Smooth muscle cell (in vitro differentiated cells): ENCODE measurements at regions not wholly inside any gene's neighbourhood (a gene's known extent, or its start where the extent isn't known, plus 50 kb on each side); places are given as distances from the start of the nearest gene placed in this dataset.

Experiments used
- DNase-seq: peaks from one replicate; lab custom pipeline; 2025; ENCODE audit not compliant: unreplicated experiment; lab: John Stamatoyannopoulos, UW
- H2AFZ ChIP-seq: fragments of 200-600 bp; sonication (generic); 2 replicates; pipeline ENCODE4 v1.6.0; 2016; ENCODE audit warnings: antibody characterized with exemption, low read depth, mild to moderate bottlenecking
- H3F3A ChIP-seq: fragments of 200-600 bp; sonication (generic); 2 replicates; pipeline ENCODE4 v1.6.0; 2017; ENCODE audit warnings: antibody characterized with exemption, low read depth
- H3K27ac ChIP-seq: fragments of 200-600 bp; sonication (generic); 2 replicates; pipeline ENCODE4 v1.5.1; 2016; ENCODE audit warnings: low read depth, mild to moderate bottlenecking
- H3K27me3 ChIP-seq: fragments of 200-600 bp; sonication (generic); 2 replicates; pipeline ENCODE4 v1.6.1; 2016; ENCODE audit warnings: low read depth, mild to moderate bottlenecking
- H3K36me3 ChIP-seq: fragments of 200-600 bp; sonication (generic); 2 replicates; pipeline ENCODE4 v1.5.1; 2016; ENCODE audit warnings: low read depth
- H3K4me1 ChIP-seq: fragments of 200-600 bp; sonication (generic); 2 replicates; pipeline ENCODE4 v1.5.1; 2016; ENCODE audit warnings: low read depth
- H3K4me2 ChIP-seq: fragments of 200-600 bp; sonication (generic); 2 replicates; pipeline ENCODE4 v1.6.0; 2016; ENCODE audit warnings: mild to moderate bottlenecking
- H3K4me3 ChIP-seq: fragments of 200-600 bp; sonication (generic); 2 replicates; pipeline ENCODE4 v1.5.1; 2016; ENCODE audit warnings: mild to moderate bottlenecking
- H3K79me2 ChIP-seq: fragments of 200-600 bp; sonication (generic); 2 replicates; pipeline ENCODE4 v1.6.0; 2016; ENCODE audit warnings: low read depth, mild to moderate bottlenecking
- H3K9ac ChIP-seq: fragments of 200-600 bp; sonication (generic); 2 replicates; pipeline ENCODE4 v1.6.0; 2016; ENCODE audit warnings: low read depth
- H3K9me3 ChIP-seq: fragments of 200-600 bp; sonication (generic); replicated peaks from 2 replicates; pipeline ENCODE4 v1.5.1; 2016; ENCODE audit warnings: low read depth
- H4K20me1 ChIP-seq: fragments of 200-600 bp; sonication (generic); 2 replicates; pipeline ENCODE4 v1.6.0; 2016; ENCODE audit warnings: low read depth
- CTCF ChIP-seq: fragments of 200-600 bp; sonication (generic); IDR thresholded peaks from 2 replicates; pipeline ENCODE4 v1.5.1; 2017; ENCODE audit warnings: borderline replicate concordance, mild to moderate bottlenecking, antibody characterized with exemption; ENCODE audit not compliant: insufficient read depth, poor library complexity, severe bottlenecking
- WGBS: methylation state at CpG from one replicate; pipeline ENCODE4 v1.1.7; 2016; ENCODE audit warnings: low lambda C conversion rate; 5-methylcytosine and 5-hydroxymethylcytosine counted together

GRCh38 chr9:24624481-24624880 is 78.8 kb upstream of the IZUMO3 start:
- Histone ChIP-seq H3K4me3 (no peak overlapping the region), H3F3A (no peaks in the 10 kb centered on the region), H3K36me3 (no peaks in the 10 kb centered on the region), H3K9ac (no peak overlapping the region), H3K27ac (no peak overlapping the region), H4K20me1 (no peaks in the 10 kb centered on the region), H3K4me1 (no peaks in the 10 kb centered on the region), H3K9me3 (no peaks in the 10 kb centered on the region), H3K27me3 (no peaks in the 10 kb centered on the region), H2AFZ (no peak overlapping the region), H3K79me2 (no peaks in the 10 kb centered on the region), H3K4me2 (no peak overlapping the region)
- DNase-seq, result no peak
- no peak for TF ChIP-seq CTCF

- no peak overlapping the region for H3K27ac ChIP-seq
- no peak for TF ChIP-seq CTCF
- no peaks in the 10 kb centered on the region for H4K20me1 ChIP-seq
- no peaks in the 10 kb centered on the region for H3K4me1 ChIP-seq
- no peaks in the 10 kb centered on the region for H3K27me3 ChIP-seq
- no peak overlapping the region for H3K4me2 ChIP-seq
- no peaks in the 10 kb centered on the region for H3K79me2 ChIP-seq
- H3F3A ChIP-seq, result no peaks in the 10 kb centered on the region
- no peak for DNase-seq
- no peaks in the 10 kb centered on the region for H3K36me3 ChIP-seq
- H3K4me3 ChIP-seq, result no peak overlapping the region
- H3K9ac ChIP-seq, result no peak overlapping the region
- no peak overlapping the region for H2AFZ ChIP-seq
- H3K9me3 ChIP-seq, result no peaks in the 10 kb centered on the region
These were observed 75.0 kb upstream of the IZUMO3 start for GRCh38 chr9:24620741-24621140.

GRCh38 chr9:24616863-24617262 is 71.2 kb upstream of the IZUMO3 start:
- 97% methylated on average over 1 of the region's 1 CpG for WGBS

More at GRCh38 chr9:24616863-24617262, 71.2 kb upstream of the IZUMO3 start:
- Histone ChIP-seq H3K27ac (no peak overlapping the region), H2AFZ (no peak overlapping the region), H3K9me3 (no peaks in the 10 kb centered on the region), H4K20me1 (no peaks in the 10 kb centered on the region), H3K9ac (no peak overlapping the region), H3K27me3 (no peaks in the 10 kb centered on the region), H3K36me3 (no peaks in the 10 kb centered on the region), H3K4me1 (no peaks in the 10 kb centered on the region), H3K79me2 (no peaks in the 10 kb centered on the region), H3K4me3 (no peak overlapping the region), H3F3A (no peaks in the 10 kb centered on the region), H3K4me2 (no peak overlapping the region)
- TF ChIP-seq CTCF, result no peak
- DNase-seq, result no peak
